Erythroblast (primary cell): ENCODE measurements at regions not wholly inside any gene's neighbourhood (a gene's known extent, or its start where the extent isn't known, plus 50 kb on each side); places are given as distances from the start of the nearest gene placed in this dataset.

Experiments used
- GATA1 ChIP-seq: IDR thresholded peaks from 2 replicates; pipeline ENCODE4 v1.6.1; 2011; ENCODE audit warnings: low read depth, mild to moderate bottlenecking, control low read depth, low read length, moderate library complexity
- POLR2A ChIP-seq: IDR thresholded peaks from 2 replicates; pipeline ENCODE4 v1.6.1; 2011; ENCODE audit warnings: mild to moderate bottlenecking, low read length

DNA sequence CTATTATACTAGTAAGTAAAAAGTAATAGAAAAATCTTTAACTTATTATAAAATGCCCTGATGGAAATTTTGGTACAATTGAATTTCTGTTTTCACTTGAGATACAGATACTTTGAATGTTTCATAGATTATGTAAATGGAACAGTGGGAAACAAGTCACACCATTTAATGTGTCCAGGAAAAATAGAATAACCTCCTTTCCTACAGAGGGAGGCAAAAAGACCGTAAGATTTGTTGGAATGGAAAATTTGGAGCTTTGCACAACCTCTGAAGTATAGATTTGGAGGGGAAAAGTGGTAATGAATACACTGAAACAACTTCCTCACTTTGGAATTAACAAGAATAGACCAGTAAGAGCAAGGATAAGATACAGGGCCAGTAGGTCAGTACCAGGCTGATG lies 149.2 kb upstream of the L3MBTL4 start:
- TF ChIP-seq POLR2A, result no peak
- TF ChIP-seq GATA1, result no peak
